MM.1S (cell line): ENCODE measurements at regions not wholly inside any gene's neighbourhood (a gene's known extent, or its start where the extent isn't known, plus 50 kb on each side); places are given as distances from the start of the nearest gene placed in this dataset.
A peak's percentile ranks its signal among the peaks of the same experiment; 100 is the strongest.
"Not testable (repeated sequence)": the region's sequence is repeated elsewhere in the genome, so short reads cannot be mapped to it uniquely, and the experiment has no call there.

ENCODE experiments used
- DNase-seq: peaks from one replicate; pipeline ENCODE4 v3.0.0-alpha.2; 2015
- H2AFZ ChIP-seq: fragments of 300-600 bp; sonication (generic); 2 replicates; pipeline ENCODE4 v1.6.0; 2016; ENCODE audit warnings: antibody characterized with exemption, low read length
- H3F3A ChIP-seq: fragments of 300-600 bp; sonication (generic); 2 replicates; pipeline ENCODE4 v1.6.1; 2016; ENCODE audit warnings: mild to moderate bottlenecking, antibody characterized with exemption, low read length, moderate library complexity, mixed read lengths; ENCODE audit not compliant: insufficient read depth
- H3K27ac ChIP-seq: fragments of 300-600 bp; sonication (generic); 2 replicates; pipeline ENCODE4 v1.5.1; 2016; ENCODE audit warnings: mild to moderate bottlenecking, low read length
- H3K27me3 ChIP-seq: fragments of 300-600 bp; sonication (generic); replicated peaks from 2 replicates; pipeline ENCODE4 v1.6.0; 2016; ENCODE audit warnings: low read length; ENCODE audit not compliant: insufficient read depth
- H3K36me3 ChIP-seq: fragments of 300-600 bp; sonication (generic); replicated peaks from 2 replicates; pipeline ENCODE4 v1.6.1; 2016; ENCODE audit warnings: mild to moderate bottlenecking, low read length, mixed read lengths; ENCODE audit not compliant: insufficient read depth
- H3K4me1 ChIP-seq: fragments of 300-600 bp; sonication (generic); 2 replicates; pipeline ENCODE4 v1.6.1; 2016; ENCODE audit warnings: low read length, mixed read lengths
- H3K4me2 ChIP-seq: fragments of 300-600 bp; sonication (generic); 2 replicates; pipeline ENCODE4 v1.6.0; 2016; ENCODE audit warnings: low read depth, low read length
- H3K4me3 ChIP-seq: fragments of 300-600 bp; sonication (generic); 2 replicates; pipeline ENCODE4 v1.5.1; 2016; ENCODE audit warnings: low read length, mixed read lengths
- H3K79me2 ChIP-seq: fragments of 300-600 bp; sonication (generic); 2 replicates; pipeline ENCODE4 v1.6.1; 2016; ENCODE audit warnings: mixed run types, low read length, mixed read lengths
- H3K9ac ChIP-seq: fragments of 300-600 bp; sonication (generic); 2 replicates; pipeline ENCODE4 v1.6.1; 2016; ENCODE audit warnings: low read length, mixed read lengths
- H3K9me2 ChIP-seq: fragments of 300-600 bp; sonication (generic); replicated peaks from 2 replicates; pipeline ENCODE4 v1.6.1; 2016; ENCODE audit warnings: mild to moderate bottlenecking, low read length, mixed read lengths; ENCODE audit not compliant: insufficient read depth
- H3K9me3 ChIP-seq: fragments of 300-600 bp; sonication (generic); replicated peaks from 2 replicates; pipeline ENCODE4 v1.6.1; 2016; ENCODE audit warnings: mild to moderate bottlenecking, low read length, mixed read lengths; ENCODE audit not compliant: insufficient read depth
- H4K20me1 ChIP-seq: fragments of 300-600 bp; sonication (generic); 2 replicates; pipeline ENCODE4 v1.6.1; 2016; ENCODE audit warnings: mild to moderate bottlenecking, low read length, moderate library complexity, mixed read lengths; ENCODE audit not compliant: insufficient read depth
- CTCF ChIP-seq: fragments of 300-600 bp; sonication (generic); IDR thresholded peaks from 2 replicates; pipeline ENCODE4 v1.5.1; 2016; ENCODE audit warnings: antibody characterized with exemption, low read length, mixed read lengths
- EZH2 ChIP-seq: fragments of 300-600 bp; sonication (generic); optimal IDR thresholded peaks from 2 replicates; pipeline ENCODE3; 2017; ENCODE audit warnings: low read depth, mild to moderate bottlenecking, antibody characterized with exemption, low read length, mixed read lengths
- EZH2phosphoT487 ChIP-seq: fragments of 300-600 bp; sonication (generic); IDR thresholded peaks from 2 replicates; pipeline ENCODE4 v1.6.1; 2018; ENCODE audit warnings: antibody characterized with exemption, low read length

- Histone ChIP-seq H3K4me1 (no peaks in the 10 kb centered on the region), H3K27me3 (no peaks in the 10 kb centered on the region), H3K4me2 (no peak overlapping the region), H4K20me1 (no peaks in the 10 kb centered on the region), H3K27ac (no peak overlapping the region), H3K9me2 (no peaks in the 10 kb centered on the region), H3K9me3 (no peaks in the 10 kb centered on the region), H3K9ac (no peak overlapping the region), H3F3A (no peaks in the 10 kb centered on the region), H3K36me3 (no peaks in the 10 kb centered on the region), H2AFZ (no peak overlapping the region), H3K4me3 (no peak overlapping the region), H3K79me2 (no peaks in the 10 kb centered on the region)
- TF ChIP-seq EZH2, result no peak
- no peak for TF ChIP-seq CTCF
- TF ChIP-seq EZH2phosphoT487, result no peak
- DNase-seq, result no peak
Observed at GRCh38 chr4:33111117-33111516, 2390.9 kb downstream of the PCDH7 start.

- Histone ChIP-seq H4K20me1 (no peaks in the 10 kb centered on the region), H3K9me2 (no peaks in the 10 kb centered on the region), H3F3A (no peaks in the 10 kb centered on the region), H3K27me3 (no peaks in the 10 kb centered on the region), H3K36me3 (no peaks in the 10 kb centered on the region), H3K4me3 (no peak overlapping the region), H2AFZ (no peak overlapping the region), H3K27ac (no peak overlapping the region), H3K79me2 (no peaks in the 10 kb centered on the region), H3K9me3 (no peaks in the 10 kb centered on the region), H3K9ac (no peak overlapping the region), H3K4me1 (no peaks in the 10 kb centered on the region), H3K4me2 (no peak overlapping the region)
- DNase-seq, result no peak
- TF ChIP-seq EZH2phosphoT487, result no peak
- no peak for TF ChIP-seq CTCF
- no peak for TF ChIP-seq EZH2
Observed at GRCh38 chr4:33116871-33117270, 2396.7 kb downstream of the PCDH7 start.

- H3K4me1 ChIP-seq, result no peaks in the 10 kb centered on the region
Observed at GRCh38 chr4:33126002-33126401, 2405.8 kb downstream of the PCDH7 start.

GRCh38 chr4:33130662-33131061, 2410.5 kb downstream of the PCDH7 start:
- not testable (repeated sequence) for DNase-seq

More at GRCh38 chr4:33126002-33126401, 2405.8 kb downstream of the PCDH7 start:
- no peak for TF ChIP-seq EZH2
- TF ChIP-seq CTCF, result no peak
- no peak for TF ChIP-seq EZH2phosphoT487
- H3K79me2 ChIP-seq, result no peaks in the 10 kb centered on the region
- H3K9ac ChIP-seq, result no peak overlapping the region
- H3F3A ChIP-seq, result no peaks in the 10 kb centered on the region
- no peak overlapping the region for H3K27ac ChIP-seq
- H2AFZ ChIP-seq, result 0 out of 2 replicates have a peak overlapping the region, but pooled peaks have one; percentile 23
- no peaks in the 10 kb centered on the region for H3K36me3 ChIP-seq
- no peaks in the 10 kb centered on the region for H3K9me3 ChIP-seq
- H3K9me2 ChIP-seq, result no peaks in the 10 kb centered on the region; the same call in 1 of the 2 replicates
- no peak overlapping the region for H3K4me3 ChIP-seq
- no peak overlapping the region for H3K4me2 ChIP-seq
- DNase-seq, result no peak
- no peaks in the 10 kb centered on the region for H3K27me3 ChIP-seq
- H4K20me1 ChIP-seq, result no peaks in the 10 kb centered on the region

More at GRCh38 chr4:33130662-33131061, 2410.5 kb downstream of the PCDH7 start:
- H4K20me1 ChIP-seq, H3K27ac ChIP-seq, H3K9me2 ChIP-seq, H3K79me2 ChIP-seq, H3K4me2 ChIP-seq, H2AFZ ChIP-seq, H3K4me1 ChIP-seq, H3K9me3 ChIP-seq, H3F3A ChIP-seq, H3K27me3 ChIP-seq, H3K9ac ChIP-seq, H3K36me3 ChIP-seq, H3K4me3 ChIP-seq: not testable (repeated sequence)
